Adrenal gland (tissue), 5 donors: ENCODE measurements at regions not wholly inside any gene's neighbourhood (a gene's known extent, or its start where the extent isn't known, plus 50 kb on each side); places are given as distances from the start of the nearest gene placed in this dataset.

Experiments used
- POLR2A ChIP-seq, 2 donors: fragments of 450-650 bp; IDR thresholded peaks; one replicate each; pipeline ENCODE4 v1.6.1; 2017; ENCODE audit warnings: antibody characterized with exemption in 2 of 2, mild to moderate bottlenecking in 2 of 2, moderate library complexity in 1 of 2
- TF ChIP-seq, protein P1 (sequence below), 6 experiments: fragments of 450-650 bp in 4 of 6; fragments of 200-600 bp in 2 of 6; sonication (generic) in 1 of 6; IDR thresholded peaks; 1 replicate in 5 of 6; 2 replicates in 1 of 6; pipeline versions ENCODE4 v1.5.1 to v1.8.0; 2016 to 2021; ENCODE audit warnings: antibody characterized with exemption in 6 of 6, mild to moderate bottlenecking in 2 of 6, moderate library complexity in 1 of 6
- donor health status: DM: no; HTN: no; CAD: no.

DNA sequence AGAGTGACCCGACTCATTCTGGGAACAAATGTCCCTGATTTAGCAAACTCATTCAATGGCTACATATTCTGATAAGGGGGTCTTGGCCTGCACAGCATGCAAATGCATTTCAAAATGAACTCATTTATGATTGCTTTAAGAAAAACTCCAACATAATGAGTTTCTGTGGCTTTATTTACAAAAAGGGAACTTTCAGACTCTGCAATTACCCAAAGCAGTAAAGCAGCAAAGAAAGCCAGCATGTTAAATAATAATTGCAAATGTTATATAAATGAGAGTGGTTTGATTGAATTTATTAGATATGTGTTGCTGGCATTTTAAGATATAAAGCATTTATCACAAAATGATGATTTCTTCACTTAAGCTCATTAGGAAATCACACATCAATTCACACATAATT is 295.7 kb downstream of the FBXW7 start:
- TF ChIP-seq, protein P1, sequence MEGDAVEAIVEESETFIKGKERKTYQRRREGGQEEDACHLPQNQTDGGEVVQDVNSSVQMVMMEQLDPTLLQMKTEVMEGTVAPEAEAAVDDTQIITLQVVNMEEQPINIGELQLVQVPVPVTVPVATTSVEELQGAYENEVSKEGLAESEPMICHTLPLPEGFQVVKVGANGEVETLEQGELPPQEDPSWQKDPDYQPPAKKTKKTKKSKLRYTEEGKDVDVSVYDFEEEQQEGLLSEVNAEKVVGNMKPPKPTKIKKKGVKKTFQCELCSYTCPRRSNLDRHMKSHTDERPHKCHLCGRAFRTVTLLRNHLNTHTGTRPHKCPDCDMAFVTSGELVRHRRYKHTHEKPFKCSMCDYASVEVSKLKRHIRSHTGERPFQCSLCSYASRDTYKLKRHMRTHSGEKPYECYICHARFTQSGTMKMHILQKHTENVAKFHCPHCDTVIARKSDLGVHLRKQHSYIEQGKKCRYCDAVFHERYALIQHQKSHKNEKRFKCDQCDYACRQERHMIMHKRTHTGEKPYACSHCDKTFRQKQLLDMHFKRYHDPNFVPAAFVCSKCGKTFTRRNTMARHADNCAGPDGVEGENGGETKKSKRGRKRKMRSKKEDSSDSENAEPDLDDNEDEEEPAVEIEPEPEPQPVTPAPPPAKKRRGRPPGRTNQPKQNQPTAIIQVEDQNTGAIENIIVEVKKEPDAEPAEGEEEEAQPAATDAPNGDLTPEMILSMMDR (IDR thresholded peaks at IDR 0.05): no peak
- TF ChIP-seq POLR2A (IDR thresholded peaks at IDR 0.05): no peak
